ENCODE measurements at regions not wholly inside any gene's neighbourhood (a gene's known extent, or its start where the extent isn't known, plus 50 kb on each side); places are given as distances from the start of the nearest gene placed in this dataset.

DNA sequence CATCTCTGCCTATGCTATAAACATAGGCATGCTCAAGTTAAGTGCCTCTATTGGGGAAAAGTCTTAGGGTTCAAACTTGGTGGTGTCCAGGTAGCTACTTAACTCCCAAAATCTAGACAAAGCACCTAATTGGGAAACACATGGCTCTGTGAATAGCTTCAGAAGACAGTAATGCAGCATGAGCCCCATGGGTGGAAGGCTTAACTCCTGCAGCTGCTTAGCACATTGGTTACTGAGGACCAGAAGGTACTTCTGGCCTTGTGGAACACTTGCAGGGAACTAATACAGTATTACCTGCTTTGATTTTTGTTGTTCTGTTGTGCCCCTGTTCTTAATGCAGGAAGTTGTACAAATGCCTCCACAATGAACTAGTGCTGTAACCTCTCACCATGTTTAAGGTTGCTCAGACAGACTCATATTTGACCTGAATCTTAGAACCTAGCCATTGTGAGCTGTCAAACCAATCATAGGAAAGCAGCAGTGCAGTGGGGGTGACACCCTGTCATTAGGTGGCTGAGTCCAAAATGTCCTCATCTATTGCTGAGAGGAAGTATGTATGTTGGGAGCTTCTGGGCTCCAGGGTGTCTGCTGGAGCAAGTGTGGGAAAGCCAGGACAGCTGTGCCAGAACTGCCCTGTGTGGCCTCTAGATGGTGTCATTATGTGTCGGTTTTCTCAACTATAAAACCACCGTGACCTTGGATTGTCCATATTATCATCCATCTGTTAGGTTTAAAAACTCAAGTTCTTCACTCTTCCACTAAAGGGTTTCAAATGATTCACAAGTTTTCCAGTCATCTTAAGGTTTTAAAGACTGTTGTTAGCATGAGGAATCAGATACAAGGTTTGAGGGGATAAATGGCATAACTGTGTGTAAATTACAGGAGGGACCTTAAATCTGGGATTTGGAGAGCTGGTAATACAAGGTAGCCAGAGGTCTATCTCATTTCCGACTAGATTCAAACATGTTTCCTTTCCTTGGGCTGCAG lies 69.9 kb upstream of the WDR1 start:
- no peaks in the 10 kb centered on the region for H3K36me3 Mint-ChIP-seq (ENCODE audit: low read depth)
- H3K9me2 ChIP-seq (ENCODE audit: insufficient read depth), result peaks cover 5% of the 10 kb centered on the region; the same call in 1 of the 2 replicates

DNA sequence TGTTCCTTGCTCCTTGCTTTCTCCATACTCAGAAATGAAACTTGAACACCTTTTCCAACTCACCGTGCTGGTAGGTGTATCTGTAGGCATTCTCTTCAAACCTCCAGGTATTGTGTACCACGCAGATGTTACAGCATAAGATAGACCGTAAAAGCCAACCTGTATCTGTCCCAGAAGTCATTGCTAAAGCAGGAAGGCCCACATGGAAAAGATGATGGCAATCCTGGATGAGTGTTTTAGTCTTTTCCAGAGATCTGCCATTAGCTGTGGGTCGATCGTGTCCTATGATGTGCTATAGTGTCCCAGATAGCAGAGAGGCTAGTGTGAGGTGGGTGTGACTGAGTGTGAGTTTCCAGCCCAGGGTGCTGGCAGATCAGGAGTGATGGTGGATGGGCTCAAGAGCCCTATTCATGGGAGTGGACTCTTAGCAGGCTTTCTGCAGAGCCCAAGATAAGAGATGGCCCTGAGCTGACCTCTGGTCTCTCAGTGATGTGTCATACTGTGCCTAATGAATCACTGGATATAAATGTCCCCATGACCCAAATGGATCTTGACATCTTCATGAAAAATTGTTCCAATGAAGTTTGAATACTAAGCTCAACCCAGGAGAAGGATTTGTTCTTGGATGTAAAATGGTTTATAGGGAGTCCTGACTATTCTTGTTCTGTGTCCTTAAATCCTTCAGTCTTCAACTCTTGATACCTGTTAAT lies 69.1 kb upstream of the WDR1 start:
- Histone ChIP-seq H3K27me3 (ENCODE audit: insufficient read depth) (no peaks in the 10 kb centered on the region), H3K4me1 (ENCODE audit: insufficient read depth) (no peaks in the 10 kb centered on the region), H3K4me2 (no peak overlapping the region), H3K4me3 (no peak overlapping the region), H3K27ac (ENCODE audit: low read depth) (no peak overlapping the region), H3F3A (replicated peaks; ENCODE audit: low read depth) (no peaks in the 10 kb centered on the region), H2AFZ (no peak overlapping the region), H3K36me3 (ENCODE audit: insufficient read depth) (no peaks in the 10 kb centered on the region), H3K9me2 (ENCODE audit: insufficient read depth) (peaks cover 12% of the 10 kb centered on the region; the same call in 1 of the 2 replicates), H4K20me1 (replicated peaks; ENCODE audit: insufficient read depth) (no peaks in the 10 kb centered on the region), H3K79me2 (replicated peaks; ENCODE audit: insufficient read depth) (no peaks in the 10 kb centered on the region)
- H3K27ac Mint-ChIP-seq, result no peak overlapping the region
- no peak overlapping the region for H3K4me3 Mint-ChIP-seq
- H3K9me3 Mint-ChIP-seq, result no peaks in the 10 kb centered on the region; the same call in 2 of the 3 replicates
- H3K36me3 Mint-ChIP-seq (ENCODE audit: low read depth), result no peaks in the 10 kb centered on the region
- DNase-seq (ENCODE audit: low spot score) (no peak), ATAC-seq (no peak)
- no peaks in the 10 kb centered on the region for H3K4me1 Mint-ChIP-seq
- H3K27me3 Mint-ChIP-seq (ENCODE audit: insufficient read depth, low read depth, poor library complexity), result no peaks in the 10 kb centered on the region
- TF ChIP-seq CREB1 (CRISPR knock-in tag; IDR thresholded peaks at IDR 0.05; ENCODE audit: low read depth), result no peak
- TF ChIP-seq, protein P1, sequence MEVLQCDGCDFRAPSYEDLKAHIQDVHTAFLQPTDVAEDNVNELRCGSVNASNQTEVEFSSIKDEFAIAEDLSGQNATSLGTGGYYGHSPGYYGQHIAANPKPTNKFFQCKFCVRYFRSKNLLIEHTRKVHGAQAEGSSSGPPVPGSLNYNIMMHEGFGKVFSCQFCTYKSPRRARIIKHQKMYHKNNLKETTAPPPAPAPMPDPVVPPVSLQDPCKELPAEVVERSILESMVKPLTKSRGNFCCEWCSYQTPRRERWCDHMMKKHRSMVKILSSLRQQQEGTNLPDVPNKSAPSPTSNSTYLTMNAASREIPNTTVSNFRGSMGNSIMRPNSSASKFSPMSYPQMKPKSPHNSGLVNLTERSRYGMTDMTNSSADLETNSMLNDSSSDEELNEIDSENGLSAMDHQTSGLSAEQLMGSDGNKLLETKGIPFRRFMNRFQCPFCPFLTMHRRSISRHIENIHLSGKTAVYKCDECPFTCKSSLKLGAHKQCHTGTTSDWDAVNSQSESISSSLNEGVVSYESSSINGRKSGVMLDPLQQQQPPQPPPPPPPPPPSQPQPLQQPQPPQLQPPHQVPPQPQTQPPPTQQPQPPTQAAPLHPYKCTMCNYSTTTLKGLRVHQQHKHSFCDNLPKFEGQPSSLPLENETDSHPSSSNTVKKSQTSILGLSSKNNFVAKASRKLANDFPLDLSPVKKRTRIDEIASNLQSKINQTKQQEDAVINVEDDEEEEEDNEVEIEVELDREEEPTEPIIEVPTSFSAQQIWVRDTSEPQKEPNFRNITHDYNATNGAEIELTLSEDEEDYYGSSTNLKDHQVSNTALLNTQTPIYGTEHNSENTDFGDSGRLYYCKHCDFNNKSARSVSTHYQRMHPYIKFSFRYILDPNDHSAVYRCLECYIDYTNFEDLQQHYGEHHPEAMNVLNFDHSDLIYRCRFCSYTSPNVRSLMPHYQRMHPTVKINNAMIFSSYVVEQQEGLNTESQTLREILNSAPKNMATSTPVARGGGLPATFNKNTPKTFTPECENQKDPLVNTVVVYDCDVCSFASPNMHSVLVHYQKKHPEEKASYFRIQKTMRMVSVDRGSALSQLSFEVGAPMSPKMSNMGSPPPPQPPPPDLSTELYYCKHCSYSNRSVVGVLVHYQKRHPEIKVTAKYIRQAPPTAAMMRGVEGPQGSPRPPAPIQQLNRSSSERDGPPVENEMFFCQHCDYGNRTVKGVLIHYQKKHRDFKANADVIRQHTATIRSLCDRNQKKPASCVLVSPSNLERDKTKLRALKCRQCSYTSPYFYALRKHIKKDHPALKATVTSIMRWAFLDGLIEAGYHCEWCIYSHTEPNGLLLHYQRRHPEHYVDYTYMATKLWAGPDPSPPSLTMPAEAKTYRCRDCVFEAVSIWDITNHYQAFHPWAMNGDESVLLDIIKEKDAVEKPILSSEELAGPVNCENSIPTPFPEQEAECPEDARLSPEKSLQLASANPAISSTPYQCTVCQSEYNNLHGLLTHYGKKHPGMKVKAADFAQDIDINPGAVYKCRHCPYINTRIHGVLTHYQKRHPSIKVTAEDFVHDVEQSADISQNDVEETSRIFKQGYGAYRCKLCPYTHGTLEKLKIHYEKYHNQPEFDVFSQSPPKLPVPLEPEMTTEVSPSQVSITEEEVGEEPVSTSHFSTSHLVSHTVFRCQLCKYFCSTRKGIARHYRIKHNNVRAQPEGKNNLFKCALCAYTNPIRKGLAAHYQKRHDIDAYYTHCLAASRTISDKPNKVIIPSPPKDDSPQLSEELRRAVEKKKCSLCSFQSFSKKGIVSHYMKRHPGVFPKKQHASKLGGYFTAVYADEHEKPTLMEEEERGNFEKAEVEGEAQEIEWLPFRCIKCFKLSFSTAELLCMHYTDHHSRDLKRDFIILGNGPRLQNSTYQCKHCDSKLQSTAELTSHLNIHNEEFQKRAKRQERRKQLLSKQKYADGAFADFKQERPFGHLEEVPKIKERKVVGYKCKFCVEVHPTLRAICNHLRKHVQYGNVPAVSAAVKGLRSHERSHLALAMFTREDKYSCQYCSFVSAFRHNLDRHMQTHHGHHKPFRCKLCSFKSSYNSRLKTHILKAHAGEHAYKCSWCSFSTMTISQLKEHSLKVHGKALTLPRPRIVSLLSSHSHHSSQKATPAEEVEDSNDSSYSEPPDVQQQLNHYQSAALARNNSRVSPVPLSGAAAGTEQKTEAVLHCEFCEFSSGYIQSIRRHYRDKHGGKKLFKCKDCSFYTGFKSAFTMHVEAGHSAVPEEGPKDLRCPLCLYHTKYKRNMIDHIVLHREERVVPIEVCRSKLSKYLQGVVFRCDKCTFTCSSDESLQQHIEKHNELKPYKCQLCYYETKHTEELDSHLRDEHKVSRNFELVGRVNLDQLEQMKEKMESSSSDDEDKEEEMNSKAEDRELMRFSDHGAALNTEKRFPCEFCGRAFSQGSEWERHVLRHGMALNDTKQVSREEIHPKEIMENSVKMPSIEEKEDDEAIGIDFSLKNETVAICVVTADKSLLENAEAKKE (CRISPR knock-in tag; IDR thresholded peaks at IDR 0.05), result no peak
- TF ChIP-seq, protein P2, sequence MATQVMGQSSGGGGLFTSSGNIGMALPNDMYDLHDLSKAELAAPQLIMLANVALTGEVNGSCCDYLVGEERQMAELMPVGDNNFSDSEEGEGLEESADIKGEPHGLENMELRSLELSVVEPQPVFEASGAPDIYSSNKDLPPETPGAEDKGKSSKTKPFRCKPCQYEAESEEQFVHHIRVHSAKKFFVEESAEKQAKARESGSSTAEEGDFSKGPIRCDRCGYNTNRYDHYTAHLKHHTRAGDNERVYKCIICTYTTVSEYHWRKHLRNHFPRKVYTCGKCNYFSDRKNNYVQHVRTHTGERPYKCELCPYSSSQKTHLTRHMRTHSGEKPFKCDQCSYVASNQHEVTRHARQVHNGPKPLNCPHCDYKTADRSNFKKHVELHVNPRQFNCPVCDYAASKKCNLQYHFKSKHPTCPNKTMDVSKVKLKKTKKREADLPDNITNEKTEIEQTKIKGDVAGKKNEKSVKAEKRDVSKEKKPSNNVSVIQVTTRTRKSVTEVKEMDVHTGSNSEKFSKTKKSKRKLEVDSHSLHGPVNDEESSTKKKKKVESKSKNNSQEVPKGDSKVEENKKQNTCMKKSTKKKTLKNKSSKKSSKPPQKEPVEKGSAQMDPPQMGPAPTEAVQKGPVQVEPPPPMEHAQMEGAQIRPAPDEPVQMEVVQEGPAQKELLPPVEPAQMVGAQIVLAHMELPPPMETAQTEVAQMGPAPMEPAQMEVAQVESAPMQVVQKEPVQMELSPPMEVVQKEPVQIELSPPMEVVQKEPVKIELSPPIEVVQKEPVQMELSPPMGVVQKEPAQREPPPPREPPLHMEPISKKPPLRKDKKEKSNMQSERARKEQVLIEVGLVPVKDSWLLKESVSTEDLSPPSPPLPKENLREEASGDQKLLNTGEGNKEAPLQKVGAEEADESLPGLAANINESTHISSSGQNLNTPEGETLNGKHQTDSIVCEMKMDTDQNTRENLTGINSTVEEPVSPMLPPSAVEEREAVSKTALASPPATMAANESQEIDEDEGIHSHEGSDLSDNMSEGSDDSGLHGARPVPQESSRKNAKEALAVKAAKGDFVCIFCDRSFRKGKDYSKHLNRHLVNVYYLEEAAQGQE (IDR thresholded peaks at IDR 0.05; ENCODE audit: unreplicated experiment), result no peak

More for the DNA sequence above, 69.9 kb upstream of the WDR1 start:
- ATAC-seq (peak; percentile 53), DNase-seq (ENCODE audit: low spot score) (peak; percentile 21)
- no peaks in the 10 kb centered on the region for H3K27me3 Mint-ChIP-seq (ENCODE audit: insufficient read depth, low read depth, poor library complexity)
- Histone ChIP-seq H3K4me2 (no peak overlapping the region), H3K27me3 (ENCODE audit: insufficient read depth) (no peaks in the 10 kb centered on the region), H3K4me1 (ENCODE audit: insufficient read depth) (no peaks in the 10 kb centered on the region), H3K27ac (ENCODE audit: low read depth) (no peak overlapping the region), H2AFZ (no peak overlapping the region), H4K20me1 (replicated peaks; ENCODE audit: insufficient read depth) (no peaks in the 10 kb centered on the region), H3K4me3 (no peak overlapping the region), H3F3A (replicated peaks; ENCODE audit: low read depth) (no peaks in the 10 kb centered on the region), H3K36me3 (ENCODE audit: insufficient read depth) (no peaks in the 10 kb centered on the region), H3K79me2 (replicated peaks; ENCODE audit: insufficient read depth) (no peaks in the 10 kb centered on the region)
- TF ChIP-seq JUNB (IDR thresholded peaks at IDR 0.05; ENCODE audit: unreplicated experiment), result no peak
- TF ChIP-seq, protein P3, sequence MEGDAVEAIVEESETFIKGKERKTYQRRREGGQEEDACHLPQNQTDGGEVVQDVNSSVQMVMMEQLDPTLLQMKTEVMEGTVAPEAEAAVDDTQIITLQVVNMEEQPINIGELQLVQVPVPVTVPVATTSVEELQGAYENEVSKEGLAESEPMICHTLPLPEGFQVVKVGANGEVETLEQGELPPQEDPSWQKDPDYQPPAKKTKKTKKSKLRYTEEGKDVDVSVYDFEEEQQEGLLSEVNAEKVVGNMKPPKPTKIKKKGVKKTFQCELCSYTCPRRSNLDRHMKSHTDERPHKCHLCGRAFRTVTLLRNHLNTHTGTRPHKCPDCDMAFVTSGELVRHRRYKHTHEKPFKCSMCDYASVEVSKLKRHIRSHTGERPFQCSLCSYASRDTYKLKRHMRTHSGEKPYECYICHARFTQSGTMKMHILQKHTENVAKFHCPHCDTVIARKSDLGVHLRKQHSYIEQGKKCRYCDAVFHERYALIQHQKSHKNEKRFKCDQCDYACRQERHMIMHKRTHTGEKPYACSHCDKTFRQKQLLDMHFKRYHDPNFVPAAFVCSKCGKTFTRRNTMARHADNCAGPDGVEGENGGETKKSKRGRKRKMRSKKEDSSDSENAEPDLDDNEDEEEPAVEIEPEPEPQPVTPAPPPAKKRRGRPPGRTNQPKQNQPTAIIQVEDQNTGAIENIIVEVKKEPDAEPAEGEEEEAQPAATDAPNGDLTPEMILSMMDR (conservative IDR thresholded peaks at IDR 0.05; ENCODE audit: low read depth in 2 of 2), result peak; percentile 22 to 53; a peak in 3 of 4 replicates
- no peak overlapping the region for H3K4me3 Mint-ChIP-seq
- no peak overlapping the region for H3K27ac Mint-ChIP-seq
- H3K4me1 Mint-ChIP-seq, result no peaks in the 10 kb centered on the region
- no peaks in the 10 kb centered on the region; the same call in 2 of the 3 replicates for H3K9me3 Mint-ChIP-seq

Measured in GM23338 (cell line).